ENCODE measurements at regions not wholly inside any gene's neighbourhood (a gene's known extent, or its start where the extent isn't known, plus 50 kb on each side); places are given as distances from the start of the nearest gene placed in this dataset.

- intact Hi-C loops (cut with DNase I): no loop called here
- H3K27ac ChIP-seq: no peak overlapping the region
- TF ChIP-seq EP300 (IDR thresholded peaks at IDR 0.05) (no peak), POLR2A (IDR thresholded peaks at IDR 0.05) (no peak), CTCF (IDR thresholded peaks at IDR 0.05) (no peak)
- WGBS, 3 donors: 66 to 81% (median 76%) methylated on average over 6 of the region's 6 CpGs
- H3K9me3 ChIP-seq: no peaks in the 10 kb centered on the region
- no peaks in the 10 kb centered on the region for H3K36me3 ChIP-seq
- H3K4me1 ChIP-seq (ENCODE audit: insufficient read depth): peaks cover 5% of the 10 kb centered on the region
- DNase-seq: no peak
- no peak overlapping the region for H3K4me3 ChIP-seq
- no peaks in the 10 kb centered on the region for H3K27me3 ChIP-seq
Observed at GRCh38 chr22:27440304-27440865, 361.2 kb downstream of the MN1 start.

DNA sequence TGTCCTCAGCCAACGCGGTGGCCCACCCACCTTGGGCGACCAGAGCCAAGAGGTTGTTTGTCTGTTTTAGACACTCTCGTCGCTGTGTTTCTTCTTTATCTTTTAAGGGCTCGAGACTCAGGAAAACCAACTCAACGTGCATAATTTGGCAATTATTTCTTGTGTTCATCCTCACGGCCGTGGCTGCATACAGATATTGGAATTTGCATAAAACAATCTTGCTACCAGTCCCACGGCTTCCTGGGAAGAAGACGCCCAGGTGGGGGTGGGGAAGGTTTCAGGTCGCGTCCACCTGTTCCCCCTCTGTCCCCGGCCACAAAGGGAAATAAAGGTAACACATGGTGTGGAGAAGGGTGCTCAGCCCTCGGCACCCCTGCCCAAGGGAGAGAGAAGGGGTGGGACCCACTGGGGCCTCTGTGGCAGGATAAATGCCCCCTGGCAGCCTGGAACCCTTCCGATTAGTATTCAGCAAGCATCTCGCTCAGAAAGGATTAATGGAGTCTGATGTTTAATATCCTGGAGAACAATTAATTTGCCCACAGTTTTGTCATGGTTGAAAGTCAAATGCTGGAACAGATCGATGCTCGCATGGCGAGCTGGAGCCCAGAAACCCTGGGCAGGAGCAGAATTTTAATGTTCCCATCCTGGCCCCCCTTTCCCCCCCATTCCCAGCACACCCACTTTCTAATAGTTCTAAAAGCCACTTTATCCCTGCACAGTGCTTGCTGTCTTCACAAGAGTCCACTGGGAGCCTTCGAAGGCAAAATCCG lies 359.7 kb downstream of the MN1 start:
- intact Hi-C loops (cut with DNase I): no loop called here
- Histone ChIP-seq H3K27me3 (no peaks in the 10 kb centered on the region), H3K4me3 (no peak overlapping the region), H3K27ac (no peak overlapping the region), H3K4me1 (ENCODE audit: insufficient read depth) (peaks cover 5% of the 10 kb centered on the region), H3K36me3 (no peaks in the 10 kb centered on the region), H3K9me3 (no peaks in the 10 kb centered on the region)
- no peak for DNase-seq
- no peak for TF ChIP-seq EP300 (IDR thresholded peaks at IDR 0.05)
- no peak for TF ChIP-seq POLR2A (IDR thresholded peaks at IDR 0.05)
- 60 to 73% (median 72%) methylated on average over 22 of the region's 22 CpGs for WGBS, 3 donors

DNA sequence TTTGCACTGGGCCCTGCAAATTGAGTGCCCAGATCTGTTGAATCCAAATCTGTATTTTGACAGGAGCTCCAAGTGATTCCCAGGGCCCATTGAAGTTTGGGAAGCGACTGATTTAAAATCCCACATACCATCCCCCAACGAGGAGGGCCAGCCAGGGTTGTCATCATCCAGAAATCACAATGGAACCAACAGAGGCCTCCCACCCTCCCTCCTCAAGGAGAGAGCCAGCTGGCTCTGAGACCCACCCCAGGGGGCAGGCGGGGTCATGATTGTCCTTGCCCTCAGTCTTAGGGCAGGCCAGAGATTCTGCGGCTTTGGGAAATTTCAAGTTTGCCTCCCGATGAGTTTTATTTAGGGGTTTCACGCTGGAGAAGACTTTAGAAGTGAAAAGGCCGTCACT lies 358.2 kb downstream of the MN1 start:
- peaks cover 5% of the 10 kb centered on the region for H3K4me1 ChIP-seq (ENCODE audit: insufficient read depth)
- DNase-seq: no peak
- 72 to 85% (median 82%) methylated on average over 7 of the region's 7 CpGs for WGBS, 3 donors
- no peaks in the 10 kb centered on the region for H3K9me3 ChIP-seq
- H3K4me3 ChIP-seq: no peak overlapping the region
- no peaks in the 10 kb centered on the region for H3K36me3 ChIP-seq
- no peak overlapping the region for H3K27ac ChIP-seq
- TF ChIP-seq POLR2A (IDR thresholded peaks at IDR 0.05): no peak
- intact Hi-C loops (cut with DNase I): no loop called here
- H3K27me3 ChIP-seq: no peaks in the 10 kb centered on the region

DNA sequence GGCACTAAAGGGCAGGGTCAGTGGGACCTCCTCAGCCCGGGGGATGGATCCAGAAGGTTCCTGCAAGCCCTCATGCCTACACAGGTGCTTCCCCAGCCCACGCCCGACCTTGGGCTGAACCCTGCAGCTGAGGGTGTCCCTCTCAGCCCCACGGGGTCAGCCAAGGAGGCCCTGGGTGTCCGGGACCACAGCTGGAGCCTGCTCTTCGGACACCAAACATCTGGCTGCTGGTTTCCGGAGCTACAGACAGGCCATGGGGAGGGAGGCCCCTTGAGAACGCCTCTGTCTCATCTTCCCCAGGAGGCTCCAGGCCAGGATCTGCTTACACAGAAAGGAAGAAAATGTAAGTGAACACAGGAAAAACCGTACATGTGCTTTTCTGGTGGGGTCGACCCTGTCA lies 355.7 kb downstream of the MN1 start:
- DNase-seq: peak in 3 of 5 donors; percentile 22 to 70 (median 56)
- H3K9me3 ChIP-seq: no peaks in the 10 kb centered on the region
- H3K36me3 ChIP-seq: no peaks in the 10 kb centered on the region
- H3K4me1 ChIP-seq (ENCODE audit: insufficient read depth): peaks cover 5% of the 10 kb centered on the region
- H3K4me3 ChIP-seq: no peak overlapping the region
- 8 to 24% (median 12%) methylated on average over 10 of the region's 10 CpGs for WGBS, 3 donors
- no peak overlapping the region for H3K27ac ChIP-seq
- TF ChIP-seq CTCF (IDR thresholded peaks at IDR 0.05) (no peak), EP300 (IDR thresholded peaks at IDR 0.05) (no peak), POLR2A (IDR thresholded peaks at IDR 0.05) (no peak)
- intact Hi-C loops (cut with DNase I): no loop called here
- no peaks in the 10 kb centered on the region for H3K27me3 ChIP-seq

DNA sequence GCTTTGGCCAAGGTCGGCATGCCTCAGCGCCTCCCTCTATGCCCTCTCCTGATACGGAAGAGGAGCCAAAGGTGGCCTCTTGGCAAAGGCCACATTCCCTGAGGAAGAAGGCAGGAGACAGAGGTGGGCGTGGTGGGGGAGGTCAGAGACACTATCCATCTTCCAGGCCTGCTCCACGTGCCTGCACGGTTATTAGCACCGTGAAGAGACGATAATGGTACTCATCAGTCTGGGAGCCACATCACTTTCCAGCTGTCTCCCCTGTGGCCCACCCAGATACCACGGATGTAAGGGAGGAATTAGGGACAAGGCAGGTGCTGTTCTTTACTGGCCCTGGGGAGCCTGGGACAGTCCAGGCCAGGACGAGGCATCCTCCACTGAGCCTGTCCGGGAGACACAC lies 354.3 kb downstream of the MN1 start:
- H3K36me3 ChIP-seq: no peaks in the 10 kb centered on the region
- no peak overlapping the region for H3K27ac ChIP-seq
- TF ChIP-seq EP300 (IDR thresholded peaks at IDR 0.05) (no peak), CTCF (IDR thresholded peaks at IDR 0.05) (no peak), POLR2A (IDR thresholded peaks at IDR 0.05) (no peak)
- H3K4me1 ChIP-seq (ENCODE audit: insufficient read depth): peaks cover 5% of the 10 kb centered on the region
- no peak for DNase-seq
- no peaks in the 10 kb centered on the region for H3K9me3 ChIP-seq
- 81 to 85% (median 83%) methylated on average over 11 of the region's 11 CpGs for WGBS, 3 donors
- no peak overlapping the region for H3K4me3 ChIP-seq
- H3K27me3 ChIP-seq: no peaks in the 10 kb centered on the region
- intact Hi-C loops (cut with DNase I): no loop called here
